CD4-positive, alpha-beta T cell treated with Interleukin-6 at 100 ng/mL for 8 hours (primary cell): ENCODE measurements at regions not wholly inside any gene's neighbourhood (a gene's known extent, or its start where the extent isn't known, plus 50 kb on each side); places are given as distances from the start of the nearest gene placed in this dataset.

ENCODE experiments used
- DNase-seq: peaks from one replicate; pipeline ENCODE4 v3.0.0-alpha.2; 2020; ENCODE audit warnings: mixed read lengths, low spot score

DNA sequence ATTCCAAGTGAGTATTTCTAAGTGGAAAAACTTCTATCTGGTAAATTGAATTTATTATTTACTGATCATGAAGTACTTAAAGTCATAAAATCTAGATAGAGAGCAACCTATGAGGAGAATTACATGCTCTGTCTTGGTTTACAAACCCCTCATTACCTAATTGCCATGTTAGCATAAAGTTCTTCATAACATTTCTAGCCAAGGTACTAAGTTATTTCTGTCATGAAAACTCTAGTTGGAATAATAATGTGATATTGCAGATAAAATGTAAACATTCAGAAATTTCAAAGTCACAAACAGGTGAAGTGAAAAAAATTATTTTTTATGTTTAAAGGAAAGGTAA is 228.6 kb downstream of the TTLL7 start:
- no peak for DNase-seq

DNA sequence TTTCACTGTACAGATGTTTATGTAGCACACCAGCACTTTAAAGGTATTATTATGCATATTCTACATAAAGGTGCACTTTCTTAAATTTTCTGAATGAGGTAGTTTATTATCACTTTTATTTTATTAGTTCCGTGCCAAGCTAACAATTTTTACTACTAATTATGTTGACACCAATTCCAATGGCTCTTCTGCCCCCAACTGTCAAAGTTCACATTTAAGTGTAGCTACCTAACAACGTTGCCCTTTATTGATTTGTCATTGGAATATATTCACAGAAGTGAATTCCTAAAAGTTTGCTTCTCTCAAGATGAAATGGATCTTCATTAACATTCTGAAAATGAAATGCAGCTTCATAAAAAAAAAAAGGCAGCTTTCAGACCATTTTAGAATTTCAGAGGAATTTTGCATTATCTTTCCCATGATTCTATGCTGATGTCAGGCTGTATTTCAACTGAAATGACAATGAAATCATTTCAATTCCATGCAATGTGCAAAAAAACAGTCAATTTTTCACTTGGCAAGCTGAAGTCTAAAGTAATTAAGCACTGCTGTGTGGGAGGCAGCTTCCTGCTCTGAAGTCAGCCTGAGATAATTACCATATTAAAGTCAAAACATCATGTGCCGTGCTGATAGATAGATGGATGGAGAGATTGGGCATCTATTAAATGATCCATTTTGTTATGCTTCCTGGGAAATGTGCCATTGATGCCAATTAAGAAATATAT is 229.2 kb downstream of the TTLL7 start:
- DNase-seq: no peak

DNA sequence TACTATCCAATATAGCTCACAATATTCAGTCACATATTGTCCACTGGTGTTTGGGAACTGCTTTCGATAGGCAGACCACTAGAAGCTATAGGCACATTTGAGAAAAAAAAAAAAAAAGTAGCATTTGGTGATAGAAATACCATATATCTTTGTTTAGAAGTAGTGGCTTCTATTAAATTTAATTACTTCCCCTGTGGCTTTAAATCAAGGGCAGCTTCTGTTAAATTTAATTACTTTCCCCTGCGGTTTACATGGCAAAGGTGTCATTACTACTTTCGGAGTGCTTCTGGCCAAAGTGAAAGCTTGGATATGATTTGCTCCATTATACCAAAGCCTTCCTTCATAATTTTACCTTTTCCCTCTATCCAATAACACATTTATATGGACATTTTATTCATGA is 229.9 kb downstream of the TTLL7 start:
- no peak for DNase-seq

DNA sequence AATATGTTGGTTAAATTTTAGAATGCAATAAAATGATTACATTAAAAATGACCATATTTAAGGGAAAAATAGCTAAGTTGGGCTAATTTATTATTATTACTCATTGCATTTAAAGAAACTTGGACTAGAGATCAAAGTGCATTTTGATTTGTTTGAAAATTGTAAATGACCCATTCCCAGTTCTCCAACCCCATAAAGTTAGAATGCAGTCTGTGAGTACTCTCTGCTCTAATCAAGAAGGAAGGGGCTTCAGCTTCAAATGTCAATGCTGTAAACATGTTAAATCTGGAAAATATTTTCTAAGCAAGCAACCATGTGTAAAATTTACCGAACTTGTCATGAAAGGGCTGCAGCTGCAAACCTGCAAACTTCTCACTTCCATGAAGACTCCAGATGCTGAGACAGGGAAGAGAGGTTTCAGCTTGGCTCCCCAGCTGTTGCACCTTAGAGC is 232.7 kb downstream of the TTLL7 start:
- DNase-seq: no peak

DNA sequence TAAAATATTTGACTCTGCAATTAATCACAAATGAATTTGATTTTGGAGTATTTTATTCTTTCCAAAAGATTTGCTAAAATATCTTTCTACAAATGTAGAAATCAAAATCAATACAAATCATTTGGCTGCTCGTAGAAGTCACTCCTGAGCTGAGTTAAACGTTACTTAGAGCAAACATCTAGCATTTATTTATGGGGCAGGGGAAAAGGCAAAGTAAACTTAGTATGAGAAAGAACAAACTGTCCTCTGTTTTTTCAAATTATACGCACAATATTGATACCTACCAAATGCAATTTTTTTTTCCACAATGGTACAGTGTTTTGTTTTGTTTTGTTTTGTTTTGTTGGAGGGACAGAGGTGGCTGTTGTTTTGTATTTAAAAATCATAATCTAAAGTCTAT is 233.8 kb downstream of the TTLL7 start:
- no peak for DNase-seq

DNA sequence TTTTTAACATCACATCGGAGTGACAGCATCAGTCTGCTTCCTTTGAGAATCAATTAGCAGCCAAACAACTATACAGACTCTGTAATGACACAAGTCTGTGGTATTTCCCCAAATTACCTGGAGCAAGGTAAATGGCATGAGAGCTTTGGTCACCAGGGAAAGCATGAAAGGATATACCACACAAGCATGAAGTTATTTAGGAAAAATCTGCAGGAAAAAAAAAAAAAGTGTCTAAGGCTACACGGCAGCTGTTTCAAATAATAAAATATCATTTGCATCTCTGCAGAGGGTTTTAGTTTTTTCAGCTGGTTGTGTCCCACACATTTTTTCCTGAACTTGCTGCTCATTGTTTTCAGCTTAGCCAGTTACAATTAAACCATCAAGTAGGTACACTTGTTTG is 234.7 kb downstream of the TTLL7 start:
- DNase-seq: no peak

DNA sequence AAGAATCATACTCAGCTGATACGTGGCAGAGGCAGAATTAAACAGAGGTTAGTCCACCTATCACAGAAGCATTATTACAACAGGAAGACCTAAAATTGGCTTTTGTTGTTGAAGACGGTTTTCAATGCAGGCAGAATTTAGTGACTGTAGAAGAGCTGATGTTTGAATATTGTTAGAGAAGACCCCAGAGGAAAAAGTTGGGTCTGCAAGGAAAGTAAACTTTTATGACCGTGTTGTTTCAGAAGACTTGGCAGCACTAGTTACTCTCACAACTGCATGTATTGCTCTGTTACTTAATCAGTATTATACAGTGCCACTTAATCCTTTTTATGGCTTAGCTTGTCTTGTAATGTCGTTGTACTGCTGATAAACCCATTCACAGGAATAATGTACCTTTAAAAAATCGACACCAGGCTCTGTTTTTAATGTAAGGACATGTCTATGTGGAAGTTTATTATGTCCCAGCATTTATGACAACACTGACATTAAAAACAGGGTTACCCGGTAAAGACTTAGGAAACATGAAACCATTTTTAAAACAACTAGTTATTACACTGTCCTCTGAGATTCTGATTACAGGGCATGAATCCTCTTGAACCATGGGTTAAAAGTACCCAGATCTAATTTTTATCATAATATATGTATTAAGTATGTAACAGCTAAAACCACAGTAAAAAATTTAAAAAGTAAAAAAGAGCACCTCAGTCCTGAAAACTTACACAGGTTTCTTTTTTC is 235.4 kb downstream of the TTLL7 start:
- no peak for DNase-seq

DNA sequence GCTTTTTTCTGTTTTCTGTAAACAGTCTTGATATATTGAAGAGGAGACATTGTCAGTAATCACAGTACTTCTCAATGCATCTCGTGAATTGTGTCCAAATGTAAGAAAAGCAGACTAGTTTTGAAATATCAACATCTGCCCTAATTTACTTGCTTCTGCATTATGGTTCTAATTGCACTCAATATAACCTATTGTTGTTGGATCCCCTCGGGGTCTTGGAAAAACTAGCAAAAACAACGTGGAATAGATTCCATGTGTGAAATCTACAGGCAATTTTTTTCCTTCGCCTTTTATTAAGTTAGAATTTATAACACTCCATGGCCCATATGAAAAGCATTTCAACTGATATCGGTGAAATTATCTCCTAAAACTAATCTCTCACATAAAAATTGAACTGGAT is 236.5 kb downstream of the TTLL7 start:
- no peak for DNase-seq

DNA sequence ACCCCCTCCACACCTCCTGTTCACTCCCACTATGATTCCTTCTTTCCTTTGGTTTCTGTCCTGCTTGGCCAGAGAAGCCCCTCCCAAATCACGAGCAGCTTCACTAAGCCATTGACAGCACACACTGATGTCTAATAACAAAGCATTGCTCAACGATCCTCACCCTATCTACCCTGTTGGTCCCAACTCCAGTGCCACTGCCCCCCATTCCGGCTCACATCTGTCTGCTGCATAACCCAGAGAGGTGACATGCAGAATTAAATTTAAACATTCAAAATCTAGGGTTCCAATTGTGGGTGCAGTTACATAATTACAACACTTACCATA is 236.9 kb downstream of the TTLL7 start:
- DNase-seq: no peak

DNA sequence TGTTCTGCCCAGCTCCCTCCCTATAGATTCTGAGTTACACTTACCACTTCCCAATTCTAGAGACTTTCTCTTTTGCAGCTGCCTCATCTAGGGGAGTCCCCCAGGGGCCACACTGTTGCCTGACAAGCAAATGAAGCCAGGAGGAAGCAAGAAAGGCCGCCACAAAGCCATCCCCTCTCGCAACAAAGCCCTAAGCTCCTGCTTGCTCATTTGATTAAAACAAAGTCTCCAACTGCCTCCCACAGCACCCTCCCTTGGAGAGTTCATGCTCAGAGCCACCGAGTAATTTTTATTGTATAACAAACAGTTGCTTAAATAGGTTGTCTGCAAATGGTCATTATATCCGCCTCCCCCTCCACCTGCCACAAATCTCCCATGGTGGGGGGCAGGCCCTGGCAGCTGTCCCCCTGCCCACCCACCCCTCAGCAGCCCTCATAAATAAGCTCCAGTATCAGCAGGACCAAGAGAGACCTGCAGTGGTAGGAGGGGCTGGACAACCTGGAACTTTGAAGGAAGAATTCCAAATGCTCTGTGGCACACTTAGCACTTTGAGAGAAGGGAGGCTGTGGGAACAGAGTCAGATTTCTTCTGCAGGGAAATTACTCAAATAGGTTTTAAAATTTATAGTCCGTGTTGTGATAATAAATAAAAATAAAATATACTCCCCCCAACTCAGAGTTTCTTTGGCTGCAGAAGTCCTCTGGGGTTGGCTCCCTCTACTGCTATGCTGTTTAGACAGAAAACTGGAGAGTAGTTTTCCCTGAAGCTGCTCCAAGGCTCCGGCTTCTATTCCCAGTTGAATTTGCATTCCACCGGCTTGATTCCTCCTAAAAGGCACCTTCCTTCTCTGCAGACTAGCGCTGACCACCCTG is 237.5 kb downstream of the TTLL7 start:
- no peak for DNase-seq

DNA sequence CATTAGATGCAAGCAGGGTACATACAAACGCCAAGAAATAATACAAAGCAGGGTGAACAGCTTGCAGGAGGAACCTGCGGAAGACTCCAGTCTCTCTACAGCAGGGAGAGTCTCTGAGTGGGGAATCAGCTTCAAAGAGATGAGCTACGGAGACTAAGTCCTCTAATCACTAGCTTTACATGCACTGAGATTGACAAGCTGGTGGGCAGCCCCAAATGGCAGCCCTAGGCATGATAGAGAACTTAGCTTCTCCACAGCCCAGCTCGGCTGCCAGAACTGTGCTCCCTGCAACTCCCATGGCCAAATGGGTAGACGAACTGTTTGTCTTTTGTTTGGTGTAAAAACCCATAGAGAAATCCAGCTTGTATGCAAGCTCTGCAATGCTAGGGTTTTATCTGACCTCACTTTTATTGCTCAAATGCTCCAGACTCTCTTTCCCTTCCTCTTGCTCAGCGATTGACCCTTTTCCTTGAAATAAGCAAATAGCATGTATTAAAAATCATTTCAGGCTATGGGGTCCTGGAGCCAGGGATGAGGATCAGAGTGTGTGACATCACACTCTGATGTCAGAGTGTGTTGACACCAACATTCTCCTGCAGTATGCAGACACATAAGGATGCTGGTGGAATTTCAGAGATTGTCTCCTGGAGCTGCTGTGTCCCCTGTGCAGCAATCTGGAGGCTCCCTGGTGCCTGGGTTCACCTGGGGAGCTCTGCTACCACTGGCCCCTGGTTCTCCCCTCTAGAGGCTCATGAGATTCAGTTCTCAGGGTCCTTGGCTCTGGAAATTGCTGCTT is 238.5 kb downstream of the TTLL7 start:
- no peak for DNase-seq

DNA sequence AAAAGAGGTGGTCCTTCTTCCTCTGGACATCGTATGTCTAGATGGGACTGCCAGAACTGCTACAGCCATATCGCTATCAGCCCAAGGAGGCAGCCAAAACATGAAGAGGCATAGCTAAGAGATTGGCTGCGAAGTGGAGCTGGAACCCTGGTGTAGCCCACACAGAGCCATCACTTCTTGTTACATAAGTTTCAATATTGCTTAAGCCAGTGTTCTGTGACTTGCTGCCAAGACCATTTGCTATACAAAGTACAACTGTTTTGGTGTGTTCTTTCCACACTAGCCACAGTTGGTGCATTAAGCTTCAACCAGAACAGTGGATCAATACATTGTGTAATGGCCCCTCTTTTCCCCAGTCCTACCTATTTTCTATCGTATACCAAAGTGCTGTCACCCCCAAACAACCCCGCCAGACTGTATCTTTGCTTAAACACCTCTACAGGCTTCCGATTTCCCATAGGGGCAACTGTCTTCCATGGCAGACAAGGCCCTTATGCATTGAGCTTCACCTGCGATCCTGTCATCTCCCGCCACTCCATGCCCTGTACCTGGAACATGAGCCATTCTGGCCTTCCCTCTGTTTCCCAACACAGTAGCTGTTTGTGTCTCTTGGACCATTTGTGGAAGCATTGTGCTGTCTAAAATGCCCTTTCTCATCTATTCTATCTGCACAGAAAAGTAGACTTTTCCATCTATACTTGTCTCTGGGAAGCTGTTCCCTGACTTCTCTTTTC is 241.8 kb downstream of the TTLL7 start:
- no peak for DNase-seq

DNA sequence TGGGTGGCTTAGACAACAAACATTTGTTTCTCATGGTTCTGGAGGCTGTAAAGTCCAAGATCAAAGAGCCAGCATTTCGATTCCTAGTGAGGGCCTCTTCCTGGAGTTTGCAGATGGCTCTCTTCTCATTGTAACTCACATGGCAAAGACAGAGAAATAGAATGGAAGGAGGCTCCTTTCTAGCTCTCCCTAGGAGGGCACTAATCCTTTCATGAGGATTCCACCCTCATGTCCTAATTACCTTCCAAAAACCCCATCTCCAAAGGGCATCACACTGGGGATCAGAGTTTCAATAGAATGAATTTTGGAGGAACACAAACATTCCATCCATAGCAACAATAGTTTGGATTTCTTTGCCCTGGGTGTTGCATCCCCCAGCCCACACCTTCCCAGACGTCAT is 247.3 kb downstream of the TTLL7 start:
- no peak for DNase-seq

DNA sequence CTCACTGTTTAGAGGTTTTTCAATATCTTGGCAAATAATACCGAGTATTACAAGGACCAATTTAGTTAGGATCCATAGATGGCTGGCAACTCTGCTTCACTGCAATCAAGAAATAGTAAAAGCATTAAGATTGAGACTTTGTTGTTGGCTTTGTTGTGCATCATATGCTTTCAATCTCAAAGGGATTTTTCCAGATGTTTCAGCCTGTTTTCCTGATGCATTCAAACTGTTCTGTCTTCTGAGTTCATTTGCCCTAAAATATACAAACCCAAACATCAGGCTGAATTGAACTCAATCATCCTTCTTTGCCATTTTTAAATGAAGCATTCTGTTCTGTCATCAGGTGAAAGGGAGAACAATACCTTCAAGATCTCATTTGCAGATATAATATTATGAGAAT is 248.7 kb downstream of the TTLL7 start:
- no peak for DNase-seq

DNA sequence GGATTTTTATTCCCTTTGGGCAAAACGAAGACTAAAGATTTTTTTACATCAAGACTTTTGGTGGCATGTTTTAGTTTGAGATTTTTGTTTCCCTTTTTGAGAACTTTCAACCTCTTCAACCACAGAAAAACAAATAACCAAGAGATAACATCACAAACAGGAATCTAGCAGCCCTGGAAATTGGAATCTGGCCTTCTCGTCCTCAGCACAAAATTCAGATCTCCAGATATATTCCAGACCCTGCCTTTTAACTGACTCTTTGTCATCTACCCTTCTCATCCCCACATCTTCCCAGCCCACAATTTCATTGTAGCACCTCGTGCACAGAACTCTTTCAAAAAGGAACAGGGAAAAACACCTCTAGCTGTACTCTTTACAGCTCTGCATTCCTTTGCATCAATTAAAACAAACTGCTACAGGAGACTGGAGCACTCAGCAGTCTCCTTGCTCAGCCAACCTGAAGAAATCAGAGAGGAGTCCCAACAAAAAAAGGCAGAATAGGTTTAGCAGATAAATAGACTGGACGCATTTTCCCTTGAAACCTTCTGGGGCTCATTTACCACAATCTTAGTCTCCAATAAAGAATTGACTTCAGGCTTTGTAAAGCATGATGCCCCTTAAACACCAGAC is 251.0 kb downstream of the TTLL7 start:
- no peak for DNase-seq

DNA sequence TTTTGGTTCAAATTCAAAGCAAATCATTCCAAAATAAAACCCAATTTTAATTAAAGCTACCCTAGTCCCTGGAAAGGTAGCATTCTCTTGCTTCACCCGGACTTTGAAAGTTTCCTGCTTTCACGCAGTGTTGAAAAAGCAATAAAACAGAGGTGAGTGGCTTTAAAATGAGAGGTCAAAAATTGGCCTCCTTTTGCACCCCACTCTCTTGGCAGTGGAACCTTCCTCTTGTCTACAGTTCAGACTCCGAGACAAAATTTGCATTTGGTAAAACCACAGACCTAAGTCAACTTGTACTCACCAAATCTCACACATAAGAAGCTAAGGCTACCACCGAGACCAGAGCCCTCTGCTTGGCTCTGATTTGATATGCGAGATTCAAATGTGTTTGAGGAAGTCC is 252.7 kb downstream of the TTLL7 start:
- no peak for DNase-seq

DNA sequence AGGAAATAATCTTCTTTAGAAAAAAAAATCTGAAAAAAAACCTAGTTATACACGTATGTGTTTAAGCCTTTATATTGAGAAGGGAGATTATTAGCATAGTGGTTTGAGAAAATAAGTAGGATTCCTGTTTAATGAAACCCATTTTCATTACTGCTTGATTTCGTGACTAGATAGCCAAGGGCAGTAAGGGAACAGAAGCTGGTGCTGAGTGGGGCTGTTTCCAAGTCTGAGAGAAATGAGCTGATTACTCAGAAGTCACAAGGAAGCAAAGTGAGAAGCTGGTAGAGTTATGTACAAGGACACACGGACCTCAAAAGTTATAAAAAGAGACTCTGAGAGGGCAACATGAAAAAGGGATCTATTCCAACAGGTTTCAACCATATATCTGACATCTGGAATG is 256.5 kb downstream of the TTLL7 start:
- no peak for DNase-seq

DNA sequence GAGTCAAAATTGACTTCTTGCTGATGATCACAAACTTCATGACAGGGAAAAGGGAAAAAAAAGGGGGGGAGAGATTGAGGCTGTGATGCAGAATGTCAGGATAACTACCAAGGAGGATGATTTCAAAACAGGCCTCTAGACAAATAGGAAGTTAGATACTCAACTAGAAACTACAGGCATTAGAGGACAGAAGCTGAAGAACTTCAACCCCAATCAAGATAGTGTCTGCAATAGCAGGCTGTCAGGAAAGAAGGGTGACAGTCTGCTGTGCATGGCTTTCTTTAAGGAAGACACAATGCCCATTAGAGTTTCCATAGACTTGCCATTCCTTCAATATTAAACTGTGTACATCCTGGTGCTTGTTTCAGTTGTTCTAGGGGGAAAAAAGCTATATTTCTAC is 257.2 kb downstream of the TTLL7 start:
- no peak for DNase-seq

DNA sequence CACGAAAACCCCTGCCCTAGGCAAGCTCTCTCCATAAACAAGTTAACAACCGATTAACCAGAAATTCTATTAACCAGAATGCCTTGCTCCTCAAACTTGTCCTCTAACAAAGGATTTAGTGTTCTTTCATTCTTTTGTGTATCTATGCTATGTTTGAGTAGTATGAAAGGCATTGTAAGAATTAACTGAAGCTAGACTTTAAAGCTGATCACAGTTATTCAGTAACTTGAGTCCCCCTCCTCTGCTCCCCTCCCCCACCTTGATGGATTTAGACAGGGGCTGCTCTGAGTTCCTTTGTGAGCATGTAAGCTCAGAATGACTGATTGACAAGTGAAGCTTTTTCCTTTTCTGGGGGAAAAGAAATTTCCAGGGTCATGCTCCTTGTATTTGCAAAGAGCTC is 257.6 kb downstream of the TTLL7 start:
- DNase-seq: no peak

DNA sequence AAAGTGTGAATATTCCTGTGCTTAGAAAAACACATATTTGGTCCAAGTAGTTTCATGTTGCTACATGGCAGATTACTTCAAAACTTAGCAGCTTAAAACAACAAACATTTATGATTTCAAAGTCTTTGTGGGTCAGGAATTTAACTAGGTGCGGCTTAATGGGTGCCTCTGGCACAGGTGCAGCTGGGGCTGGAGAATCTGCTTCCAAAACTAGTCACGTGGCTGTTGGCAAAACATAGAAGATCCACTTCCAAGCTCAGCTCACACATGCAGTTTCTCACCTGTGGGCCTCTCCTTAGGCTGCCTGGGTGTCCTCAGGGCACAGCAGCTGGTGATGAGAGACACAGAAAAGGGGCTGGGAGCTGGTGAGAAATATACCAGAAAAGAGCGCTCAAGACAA is 263.4 kb downstream of the TTLL7 start:
- no peak for DNase-seq

DNA sequence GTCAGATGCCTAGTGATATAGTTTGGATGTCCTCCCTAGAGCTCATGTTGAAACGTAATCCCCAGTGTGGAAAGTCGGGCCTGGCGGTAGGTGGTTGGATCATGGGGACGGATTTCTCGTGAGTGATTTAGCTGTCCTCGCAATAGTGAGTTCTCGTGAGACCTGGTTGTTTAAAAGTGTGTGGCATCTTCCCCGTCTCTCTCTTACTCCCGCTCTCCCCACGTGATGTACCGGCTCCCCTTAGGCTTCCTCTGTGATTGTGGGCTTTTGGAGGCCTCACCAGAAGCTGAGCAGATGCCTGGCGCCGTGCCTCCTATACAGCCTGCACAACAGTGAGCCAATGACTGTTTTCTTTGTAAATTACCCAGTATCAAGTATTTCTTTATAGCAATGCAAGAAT is 264.5 kb downstream of the TTLL7 start:
- no peak for DNase-seq
